ENCODE measurements at regions not wholly inside any gene's neighbourhood (a gene's known extent, or its start where the extent isn't known, plus 50 kb on each side); places are given as distances from the start of the nearest gene placed in this dataset.

DNA sequence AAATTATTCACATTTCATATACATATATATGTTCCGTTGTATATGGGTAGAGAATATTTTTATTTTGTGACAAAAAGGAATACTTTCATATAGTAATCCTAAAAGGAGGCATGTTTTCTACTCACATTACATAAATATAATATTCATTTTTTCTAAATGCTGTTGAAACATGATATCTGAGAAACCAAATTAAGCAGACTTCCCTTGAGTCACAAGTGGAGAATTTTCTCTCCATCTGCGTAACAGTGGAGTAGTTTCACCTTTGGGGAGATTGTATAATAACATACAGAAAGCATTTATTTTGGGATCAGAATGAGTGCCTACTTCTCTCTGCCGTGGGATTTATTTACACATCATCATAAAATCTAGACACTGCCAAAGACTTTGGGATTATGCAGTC lies 849.8 kb downstream of the NSUN3 start:
- no peak for TF ChIP-seq SP1 (IDR thresholded peaks at IDR 0.05; ENCODE audit: low read depth, low read length)
- TF ChIP-seq EZH2 (IDR thresholded peaks at IDR 0.05; ENCODE audit: low read depth, low read length, severe bottlenecking) = no peak
- no peak for TF ChIP-seq HDAC6 (IDR thresholded peaks at IDR 0.05; ENCODE audit: low read depth, low read length)
- no peak for TF ChIP-seq CEBPB (IDR thresholded peaks at IDR 0.05; ENCODE audit: low read depth, low read length)
- no peak for TF ChIP-seq POLR2A (IDR thresholded peaks at IDR 0.05; ENCODE audit: control extremely low read depth in 1 of 2, low read depth in 2 of 2, low read length in 2 of 2)
- TF ChIP-seq, protein P1, sequence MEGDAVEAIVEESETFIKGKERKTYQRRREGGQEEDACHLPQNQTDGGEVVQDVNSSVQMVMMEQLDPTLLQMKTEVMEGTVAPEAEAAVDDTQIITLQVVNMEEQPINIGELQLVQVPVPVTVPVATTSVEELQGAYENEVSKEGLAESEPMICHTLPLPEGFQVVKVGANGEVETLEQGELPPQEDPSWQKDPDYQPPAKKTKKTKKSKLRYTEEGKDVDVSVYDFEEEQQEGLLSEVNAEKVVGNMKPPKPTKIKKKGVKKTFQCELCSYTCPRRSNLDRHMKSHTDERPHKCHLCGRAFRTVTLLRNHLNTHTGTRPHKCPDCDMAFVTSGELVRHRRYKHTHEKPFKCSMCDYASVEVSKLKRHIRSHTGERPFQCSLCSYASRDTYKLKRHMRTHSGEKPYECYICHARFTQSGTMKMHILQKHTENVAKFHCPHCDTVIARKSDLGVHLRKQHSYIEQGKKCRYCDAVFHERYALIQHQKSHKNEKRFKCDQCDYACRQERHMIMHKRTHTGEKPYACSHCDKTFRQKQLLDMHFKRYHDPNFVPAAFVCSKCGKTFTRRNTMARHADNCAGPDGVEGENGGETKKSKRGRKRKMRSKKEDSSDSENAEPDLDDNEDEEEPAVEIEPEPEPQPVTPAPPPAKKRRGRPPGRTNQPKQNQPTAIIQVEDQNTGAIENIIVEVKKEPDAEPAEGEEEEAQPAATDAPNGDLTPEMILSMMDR (IDR thresholded peaks at IDR 0.05; ENCODE audit: control extremely low read depth in 1 of 3, insufficient read depth in 1 of 3, low read depth in 1 of 3, low read length in 3 of 3) = no peak
- no peak for TF ChIP-seq PHF8 (conservative IDR thresholded peaks at IDR 0.05; ENCODE audit: low read depth, low read length)
- no peak for TF ChIP-seq EP300 (IDR thresholded peaks at IDR 0.05; ENCODE audit: borderline replicate concordance in 1 of 2, low read depth in 2 of 2, low read length in 2 of 2)
- TF ChIP-seq RNF2 (IDR thresholded peaks at IDR 0.05; ENCODE audit: borderline replicate concordance, low read depth, low read length, missing control alignments, poor library complexity, severe bottlenecking) = no peak

All from H1 (cell line).